GM21423 (cell line): ENCODE measurements at regions not wholly inside any gene's neighbourhood (a gene's known extent, or its start where the extent isn't known, plus 50 kb on each side); places are given as distances from the start of the nearest gene placed in this dataset.

Source experiments
- ATAC-seq: cut with Tn5 transposase; IDR thresholded peaks from one replicate; pipeline ENCODE4 v1.9.1; 2021; ENCODE audit warnings: mild to moderate bottlenecking, moderate library complexity; ENCODE audit not compliant: unreplicated experiment

- ATAC-seq = no peak
Observed at GRCh38 chr4:180566492-180566891, 1676.7 kb upstream of the TENM3 start.

DNA sequence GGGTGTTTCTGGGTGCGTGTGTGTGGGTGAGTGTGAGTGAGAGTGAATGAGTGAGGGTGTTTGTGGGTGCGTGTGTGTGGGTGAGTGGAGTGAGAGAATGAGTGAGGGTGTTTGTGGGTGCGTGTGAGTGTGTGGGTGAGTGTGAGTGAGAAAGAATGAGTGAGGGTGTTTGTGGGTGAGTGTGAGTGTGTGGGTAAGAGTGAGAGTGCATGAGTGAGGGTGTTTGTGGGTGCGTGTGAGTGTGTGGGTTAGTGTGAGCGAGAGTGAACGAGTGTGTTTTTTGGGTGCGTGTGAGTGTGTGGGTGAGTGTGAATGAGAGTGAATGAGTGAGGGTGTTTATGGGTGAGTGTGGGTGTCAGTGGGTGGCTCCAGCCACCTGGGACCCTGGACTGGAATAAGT, 1676.1 kb upstream of the TENM3 start:
- no peak for ATAC-seq

GRCh38 chr4:180571516-180572055, 1671.6 kb upstream of the TENM3 start:
- ATAC-seq = no peak

DNA sequence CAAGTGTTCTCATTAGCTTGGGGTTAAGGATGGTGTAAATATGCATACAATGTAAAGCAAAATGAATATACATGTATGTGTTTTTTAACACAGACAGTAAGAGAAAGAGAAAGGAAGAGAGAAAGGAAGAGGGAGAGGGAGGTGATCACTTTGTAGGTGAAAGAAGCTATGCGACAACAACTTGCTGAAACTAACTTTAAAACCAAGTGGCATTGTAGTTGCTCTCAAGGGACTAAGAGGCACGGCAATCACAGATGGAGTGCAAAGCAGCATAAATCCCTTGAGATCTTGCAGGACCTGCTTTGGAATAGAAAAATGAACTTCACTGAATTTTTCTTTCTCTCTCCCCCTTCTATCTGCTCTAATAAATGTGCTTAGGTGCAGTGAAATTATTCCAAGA, 1665.0 kb upstream of the TENM3 start:
- peak; percentile 50 for ATAC-seq

DNA sequence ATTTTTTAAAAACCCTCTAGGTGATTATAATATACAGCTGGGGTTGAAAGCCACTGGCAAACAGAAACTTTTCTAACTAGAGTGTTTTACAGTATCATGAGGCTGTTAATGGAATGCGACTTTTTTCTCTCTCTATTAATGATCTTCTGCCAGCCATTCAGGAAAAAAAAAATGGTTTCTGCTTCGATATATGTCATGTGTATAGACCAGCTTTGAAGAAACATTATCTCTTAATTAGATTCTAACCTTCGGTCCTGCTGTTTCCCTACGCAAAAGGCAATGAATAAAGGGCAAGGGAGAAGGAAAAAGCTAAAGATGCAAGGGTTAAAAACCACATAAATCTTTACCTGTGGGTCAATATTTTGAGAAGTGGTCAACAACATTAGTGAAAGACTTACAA, 1662.1 kb upstream of the TENM3 start:
- ATAC-seq = no peak

DNA sequence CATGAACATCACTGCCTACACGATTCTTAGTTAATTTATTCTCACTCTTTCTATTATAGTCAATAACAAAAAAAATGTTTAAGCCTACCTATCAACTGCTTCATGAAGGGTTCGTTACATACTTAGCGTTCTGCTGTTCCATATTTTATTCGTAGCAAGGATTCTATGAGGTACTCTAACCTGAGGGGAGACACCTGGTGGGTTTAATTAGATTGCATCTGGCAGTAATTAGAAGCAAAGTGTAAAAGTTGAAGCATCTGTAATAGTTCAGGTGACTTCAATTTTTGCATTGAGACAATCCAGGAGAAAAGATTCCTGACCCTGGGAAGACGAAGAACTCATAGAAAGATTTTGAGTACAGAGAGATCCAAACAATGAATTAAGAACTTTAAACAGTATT, 1655.8 kb upstream of the TENM3 start:
- no peak for ATAC-seq

DNA sequence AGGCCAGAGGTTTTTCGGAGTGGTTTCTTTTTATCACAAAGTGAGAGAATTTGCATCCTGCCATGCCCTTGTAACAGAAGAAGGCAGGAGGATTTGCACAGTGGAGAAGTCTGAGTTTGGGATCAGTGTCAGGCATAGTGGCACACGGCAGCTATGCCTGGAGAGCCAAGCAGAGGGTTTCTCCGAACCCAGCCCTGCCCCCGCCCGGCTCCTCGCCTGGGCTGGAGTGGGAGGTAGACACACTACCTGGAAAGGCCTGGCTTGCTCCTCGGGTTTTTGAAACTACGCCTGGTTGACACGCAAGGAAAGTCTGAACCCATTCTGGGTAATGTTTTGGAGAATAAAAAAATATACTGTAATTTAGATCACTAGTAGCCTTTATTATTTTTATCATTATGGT, 1653.6 kb upstream of the TENM3 start:
- ATAC-seq = no peak

DNA sequence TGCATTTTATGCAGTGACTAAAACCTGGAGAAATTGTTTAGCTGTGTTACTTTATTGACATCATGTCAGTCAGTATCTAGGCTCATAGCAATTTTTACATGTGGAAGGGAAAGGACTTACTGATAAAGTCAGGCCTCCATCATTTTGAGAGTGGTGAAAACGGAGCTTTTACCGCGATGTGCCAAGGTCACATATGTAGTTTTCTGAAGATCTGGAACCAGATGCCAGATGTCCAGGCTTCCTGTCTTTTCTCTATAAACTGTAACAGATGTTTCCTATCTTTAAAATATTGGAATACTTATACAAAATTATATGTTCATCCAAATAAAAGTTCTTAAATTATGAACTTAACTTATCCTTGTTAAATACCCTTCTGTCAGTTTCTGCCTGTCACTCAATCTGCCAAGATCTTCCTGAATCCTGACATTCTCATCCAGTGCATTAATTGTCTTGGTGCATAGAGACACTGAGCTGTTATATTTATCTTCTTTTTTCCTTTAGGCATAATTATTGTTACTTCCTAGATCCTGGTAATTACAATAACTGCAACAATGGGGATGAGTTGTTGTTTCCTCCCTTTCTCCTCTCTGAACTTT, 1646.2 kb upstream of the TENM3 start:
- no peak for ATAC-seq

- no peak for ATAC-seq
Observed at GRCh38 chr4:180598281-180598680, 1644.9 kb upstream of the TENM3 start.

GRCh38 chr4:180603791-180604190, 1639.4 kb upstream of the TENM3 start:
- no peak for ATAC-seq

DNA sequence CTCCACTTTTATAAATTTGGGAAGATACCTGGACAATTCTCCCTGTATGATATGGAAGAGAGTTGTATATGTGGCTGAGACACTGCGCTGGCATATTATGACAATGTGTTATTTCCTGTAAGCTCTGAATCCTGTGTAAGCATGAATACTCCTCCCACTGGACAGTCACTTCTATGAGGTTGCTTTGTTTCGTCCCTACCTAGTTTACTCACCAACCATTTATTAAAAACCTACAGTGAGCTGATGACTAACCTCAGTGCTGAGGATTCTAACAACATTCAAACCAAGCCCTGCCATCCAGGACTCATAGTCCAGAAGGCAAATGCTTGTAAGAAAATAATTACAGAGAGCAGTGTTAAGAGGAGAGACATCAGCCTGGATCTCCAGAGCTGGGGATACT, 1632.9 kb upstream of the TENM3 start:
- ATAC-seq = no peak

DNA sequence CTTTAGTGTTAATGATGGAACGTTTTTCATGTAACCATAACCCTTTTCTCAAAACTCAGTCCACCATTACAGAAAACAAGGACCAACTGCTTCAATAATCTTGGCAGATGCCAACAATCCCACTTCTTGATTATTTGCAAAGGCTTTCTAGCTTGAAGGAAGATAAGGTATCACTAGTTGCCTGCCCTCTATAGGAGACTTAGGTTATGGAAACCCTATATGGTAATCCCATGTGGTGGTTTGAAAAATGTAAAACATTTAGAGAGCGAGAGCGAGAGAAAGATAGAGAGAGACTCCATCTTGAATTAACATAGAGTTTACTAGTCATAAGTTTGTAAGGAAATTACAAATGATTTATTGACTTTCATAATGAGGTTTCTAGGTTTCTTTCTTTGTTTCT, 1627.5 kb upstream of the TENM3 start:
- no peak for ATAC-seq

- ATAC-seq = no peak
Observed at GRCh38 chr4:180617196-180617595, 1626.0 kb upstream of the TENM3 start.

DNA sequence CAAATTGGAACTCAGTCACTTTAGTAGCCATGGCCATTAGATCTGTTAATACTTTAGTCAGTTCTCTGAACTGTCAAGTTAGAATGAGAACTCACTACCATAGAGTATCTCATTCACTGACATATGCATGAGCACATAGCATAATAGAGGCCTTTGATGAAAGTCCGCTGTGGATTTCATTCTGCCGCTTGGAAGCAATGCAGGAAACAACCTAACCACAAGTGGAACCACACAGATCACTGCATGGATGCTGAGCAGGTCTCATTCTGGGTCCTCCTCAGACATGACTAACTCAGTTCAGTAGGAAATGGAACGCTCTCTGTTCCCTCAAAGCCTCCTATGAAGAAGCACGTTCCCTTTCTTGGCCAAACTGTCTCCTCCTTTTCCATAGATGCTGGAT, 1624.8 kb upstream of the TENM3 start:
- no peak for ATAC-seq

DNA sequence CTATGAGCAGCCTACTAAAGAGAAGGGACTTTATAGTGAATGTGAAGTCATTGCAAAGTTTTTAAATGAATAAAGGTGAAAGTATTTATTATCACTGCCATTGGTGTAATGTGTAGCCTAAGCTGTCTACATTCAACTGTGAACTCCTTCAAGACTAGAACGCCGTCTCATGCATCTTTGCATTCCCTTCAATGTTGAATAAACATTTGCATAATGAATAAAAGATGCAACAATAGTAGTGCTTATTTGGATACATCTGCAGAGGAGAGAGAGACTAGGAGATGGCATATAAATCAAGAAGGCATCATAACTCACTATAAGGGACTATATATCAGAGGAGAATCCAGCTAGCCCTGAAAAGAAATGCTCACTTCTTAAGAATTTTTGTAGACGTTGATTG, 1623.8 kb upstream of the TENM3 start:
- ATAC-seq = no peak

GRCh38 chr4:180622254-180622653, 1620.9 kb upstream of the TENM3 start:
- ATAC-seq = no peak

DNA sequence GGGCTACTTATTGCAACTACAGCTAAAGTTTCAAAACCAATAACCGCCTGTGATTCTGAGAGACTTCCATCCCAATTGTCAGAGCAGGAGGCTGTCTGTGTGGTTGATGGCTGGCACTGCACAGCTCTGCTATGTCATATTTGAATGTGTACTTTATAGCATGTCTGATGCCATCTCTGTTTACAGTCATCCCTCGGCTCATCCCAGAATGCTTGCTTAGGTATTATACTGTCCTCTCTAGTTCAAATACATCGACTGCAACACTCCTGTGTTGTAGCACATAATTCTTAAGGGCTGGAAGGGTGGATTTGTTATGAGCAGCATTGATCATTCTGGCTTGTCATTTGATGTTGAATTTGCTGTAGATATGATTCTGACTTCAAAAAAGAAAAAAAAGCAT, 1617.5 kb upstream of the TENM3 start:
- no peak for ATAC-seq

DNA sequence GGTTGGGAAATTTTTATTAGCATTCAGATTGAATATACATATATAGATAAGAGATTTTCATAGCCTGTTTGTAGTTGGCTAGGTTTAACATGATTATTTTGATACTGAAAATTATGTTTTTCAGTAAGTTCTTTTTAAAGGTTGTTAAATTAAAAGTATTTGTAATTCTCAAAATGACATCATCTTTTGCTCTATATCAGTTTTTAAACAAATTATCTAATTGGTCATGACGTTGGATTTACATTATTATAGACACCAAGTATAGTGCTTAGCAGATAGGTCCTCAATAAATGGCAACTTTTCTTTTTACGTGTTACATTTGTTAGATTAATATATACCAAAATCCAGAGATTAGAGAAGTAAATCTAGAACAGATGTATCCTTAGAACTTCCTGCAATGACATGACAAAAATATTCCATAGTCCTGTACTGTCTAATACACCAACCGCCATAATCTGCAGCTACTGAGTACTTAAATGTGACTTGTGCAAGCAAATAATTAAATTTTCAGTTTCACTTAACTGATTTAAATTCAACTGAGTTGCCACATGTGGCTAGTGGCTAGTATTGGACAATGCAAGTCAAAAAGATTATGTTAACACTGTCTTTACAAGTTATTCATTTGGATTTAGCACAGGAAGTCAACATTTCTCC, 1613.1 kb upstream of the TENM3 start:
- no peak for ATAC-seq

DNA sequence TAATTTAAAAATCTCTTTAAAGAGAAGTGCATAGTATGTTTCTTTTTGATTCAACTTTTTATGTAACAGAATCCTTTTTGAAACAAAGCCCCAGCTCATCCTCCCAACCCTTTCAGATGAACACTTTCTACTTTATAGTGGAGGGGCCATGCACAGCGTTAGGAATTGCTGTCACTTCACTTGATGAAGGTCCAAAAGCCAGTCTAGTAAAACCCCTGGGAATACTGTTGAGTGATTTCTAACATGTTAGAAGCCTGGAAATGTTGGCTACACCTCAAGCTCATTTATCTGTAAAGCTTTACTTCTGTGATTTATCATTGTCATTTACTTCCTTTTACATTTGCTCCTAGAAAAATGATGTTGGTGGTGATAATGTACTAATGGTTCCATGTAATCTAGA, 1608.9 kb upstream of the TENM3 start:
- no peak for ATAC-seq

GRCh38 chr4:180635281-180635680, 1607.9 kb upstream of the TENM3 start:
- ATAC-seq = no peak

- ATAC-seq = no peak
Observed at GRCh38 chr4:180636696-180637404, 1606.4 kb upstream of the TENM3 start.

- no peak for ATAC-seq
Observed at GRCh38 chr4:180637616-180638015, 1605.6 kb upstream of the TENM3 start.
